Left ventricle myocardium inferior (tissue), 1 donor: ENCODE measurements at regions not wholly inside any gene's neighbourhood (a gene's known extent, or its start where the extent isn't known, plus 50 kb on each side); places are given as distances from the start of the nearest gene placed in this dataset.

Experiments
- DNase-seq: peaks from one replicate; pipeline ENCODE4 v3.0.0-alpha.2; 2020
- H3K27ac ChIP-seq: fragments of 200-600 bp; replicated peaks from 2 replicates; pipeline ENCODE4 v1.8.0; 2021
- H3K27me3 ChIP-seq: fragments of 200-600 bp; 2 replicates; pipeline ENCODE4 v1.8.0; 2021; ENCODE audit warnings: low read depth
- H3K36me3 ChIP-seq: fragments of 200-600 bp; 2 replicates; pipeline ENCODE4 v1.8.0; 2021
- H3K4me1 ChIP-seq: fragments of 200-600 bp; 2 replicates; pipeline ENCODE4 v1.8.0; 2021
- H3K4me3 ChIP-seq: fragments of 200-600 bp; 2 replicates; pipeline ENCODE4 v1.8.0; 2021; ENCODE audit warnings: mild to moderate bottlenecking, moderate library complexity
- H3K9me3 ChIP-seq: fragments of 200-600 bp; replicated peaks from 2 replicates; pipeline ENCODE4 v1.8.0; 2021
- intact Hi-C: fragments of 100-400 bp; cut with micrococcal nuclease; formaldehyde crosslinking; loops from one replicate; pipeline ENCODE4 v1.11.0; 2022
- TF ChIP-seq, protein P1 (sequence below): fragments of 200-600 bp; IDR thresholded peaks from 2 replicates; pipeline ENCODE4 v1.8.0; 2021; ENCODE audit warnings: antibody characterized with exemption, mild to moderate bottlenecking, borderline replicate concordance
- donor health status: DM: no; HTN: yes; CAD: no; lungs with severe emphysema.

DNA sequence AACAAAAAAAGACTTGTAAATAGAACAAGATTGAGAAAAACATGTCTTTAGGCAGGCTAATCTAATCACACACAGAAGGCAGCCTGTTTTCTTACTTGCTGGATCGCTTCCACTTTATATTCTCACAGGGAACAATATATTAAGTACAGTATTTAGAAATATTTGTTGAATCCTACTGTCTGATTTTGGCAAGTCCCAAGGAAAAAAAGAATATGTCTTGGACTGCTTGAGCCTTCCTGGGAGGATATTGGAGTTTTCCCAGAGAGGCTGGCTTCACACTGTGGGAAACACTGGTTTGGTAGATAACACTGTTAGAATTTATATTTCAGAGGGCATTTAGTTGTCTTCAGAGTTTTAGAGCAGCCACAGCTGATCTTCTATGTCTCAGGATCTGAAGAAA lies 229.7 kb downstream of the PRL start:
- Histone ChIP-seq H3K27ac (peak overlapping the region; percentile 62), H3K4me1 (peaks cover 45% of the 10 kb centered on the region), H3K27me3 (no peaks in the 10 kb centered on the region), H3K9me3 (no peaks in the 10 kb centered on the region), H3K4me3 (no peak overlapping the region), H3K36me3 (no peaks in the 10 kb centered on the region)
- TF ChIP-seq, protein P1, sequence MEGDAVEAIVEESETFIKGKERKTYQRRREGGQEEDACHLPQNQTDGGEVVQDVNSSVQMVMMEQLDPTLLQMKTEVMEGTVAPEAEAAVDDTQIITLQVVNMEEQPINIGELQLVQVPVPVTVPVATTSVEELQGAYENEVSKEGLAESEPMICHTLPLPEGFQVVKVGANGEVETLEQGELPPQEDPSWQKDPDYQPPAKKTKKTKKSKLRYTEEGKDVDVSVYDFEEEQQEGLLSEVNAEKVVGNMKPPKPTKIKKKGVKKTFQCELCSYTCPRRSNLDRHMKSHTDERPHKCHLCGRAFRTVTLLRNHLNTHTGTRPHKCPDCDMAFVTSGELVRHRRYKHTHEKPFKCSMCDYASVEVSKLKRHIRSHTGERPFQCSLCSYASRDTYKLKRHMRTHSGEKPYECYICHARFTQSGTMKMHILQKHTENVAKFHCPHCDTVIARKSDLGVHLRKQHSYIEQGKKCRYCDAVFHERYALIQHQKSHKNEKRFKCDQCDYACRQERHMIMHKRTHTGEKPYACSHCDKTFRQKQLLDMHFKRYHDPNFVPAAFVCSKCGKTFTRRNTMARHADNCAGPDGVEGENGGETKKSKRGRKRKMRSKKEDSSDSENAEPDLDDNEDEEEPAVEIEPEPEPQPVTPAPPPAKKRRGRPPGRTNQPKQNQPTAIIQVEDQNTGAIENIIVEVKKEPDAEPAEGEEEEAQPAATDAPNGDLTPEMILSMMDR: no peak
- no peak for DNase-seq
- intact Hi-C loops: no loop called here

DNA sequence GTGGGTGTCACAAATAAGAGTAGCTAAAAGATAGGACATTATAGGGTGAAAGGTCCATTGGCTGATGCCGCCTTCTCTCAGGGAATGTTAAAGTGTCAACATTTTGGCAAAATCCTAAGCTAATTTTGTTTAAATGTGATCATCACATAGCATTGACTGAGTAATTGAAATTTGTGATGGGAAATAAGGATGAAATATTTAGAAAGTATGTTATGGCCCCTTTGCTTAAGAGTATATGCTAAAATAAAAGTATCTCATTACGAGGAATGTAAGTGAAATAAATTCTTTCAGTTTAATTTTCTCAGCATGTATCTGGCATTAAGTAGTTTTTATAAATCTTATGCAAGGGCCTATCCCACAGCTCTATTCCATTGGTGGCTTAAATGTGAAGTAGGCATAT lies 229.2 kb downstream of the PRL start:
- H3K36me3 ChIP-seq: no peaks in the 10 kb centered on the region
- H3K4me3 ChIP-seq: no peak overlapping the region
- DNase-seq: no peak
- no peaks in the 10 kb centered on the region for H3K27me3 ChIP-seq
- H3K27ac ChIP-seq: peak overlapping the region; percentile 62
- peaks cover 51% of the 10 kb centered on the region for H3K4me1 ChIP-seq
- TF ChIP-seq, protein P1: no peak
- H3K9me3 ChIP-seq: no peaks in the 10 kb centered on the region
- intact Hi-C loops: no loop called here

DNA sequence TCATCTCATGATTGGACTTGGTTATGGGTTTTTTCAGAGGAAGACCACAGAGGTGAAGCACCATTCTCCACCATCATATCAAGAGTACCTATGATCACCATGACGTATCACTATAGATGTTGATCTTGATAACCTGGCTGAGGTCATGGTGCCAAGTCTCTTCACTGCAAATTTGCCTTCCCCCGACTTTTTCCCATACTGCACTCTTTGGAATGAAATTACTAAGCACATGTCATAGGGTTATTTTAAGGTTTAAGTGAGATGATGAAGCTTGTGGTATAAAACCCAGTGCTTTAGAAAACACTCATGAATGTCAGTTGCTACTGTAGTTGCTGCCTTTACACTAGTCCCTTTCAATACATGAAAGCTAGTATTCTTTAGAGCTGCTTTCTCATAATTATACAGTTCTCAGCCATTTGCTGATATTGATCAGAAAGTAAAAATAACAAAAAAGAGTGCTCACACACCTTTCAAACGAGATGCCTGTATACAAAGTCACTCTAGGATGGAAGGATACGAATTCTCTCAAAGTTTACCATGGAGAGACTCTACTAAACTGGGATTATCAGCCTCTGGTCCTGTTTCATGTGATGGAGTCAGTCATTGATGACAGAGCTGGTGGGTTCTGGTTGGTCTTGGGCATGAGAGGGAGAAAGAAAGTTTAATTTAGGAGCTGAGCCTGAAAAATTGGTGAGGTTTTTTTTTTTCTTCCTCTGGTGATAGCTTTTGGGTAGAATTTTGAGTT lies 228.1 kb downstream of the PRL start:
- Histone ChIP-seq H3K4me3 (no peak overlapping the region), H3K27ac (no peak overlapping the region), H3K4me1 (peaks cover 49% of the 10 kb centered on the region), H3K27me3 (no peaks in the 10 kb centered on the region), H3K9me3 (no peaks in the 10 kb centered on the region), H3K36me3 (no peaks in the 10 kb centered on the region)
- TF ChIP-seq, protein P1: no peak
- intact Hi-C loops: no loop called here
- no peak for DNase-seq

DNA sequence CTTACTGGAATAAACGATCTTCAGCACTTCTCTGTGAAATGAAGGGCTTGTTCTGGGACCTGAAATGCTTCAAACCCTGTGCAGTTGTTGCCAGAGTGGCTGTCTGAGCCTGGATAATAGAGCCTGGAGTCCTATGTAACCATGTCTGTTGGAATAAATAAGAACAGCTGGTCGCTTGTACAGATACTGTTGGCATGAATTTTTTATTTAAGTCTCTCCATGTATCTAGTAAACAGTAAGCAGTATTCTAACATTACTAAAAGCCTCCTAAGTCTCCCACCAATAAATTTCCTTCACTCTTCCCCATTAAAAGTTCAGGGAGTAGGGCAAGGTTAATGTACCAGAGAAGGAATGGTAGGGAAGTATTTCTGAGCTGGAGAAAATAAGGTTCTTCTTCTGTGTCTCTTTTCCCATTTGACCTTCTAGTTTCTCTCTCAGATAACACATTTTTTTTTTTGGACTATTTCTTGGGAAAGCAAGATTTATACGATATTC lies 227.5 kb downstream of the PRL start:
- no peaks in the 10 kb centered on the region for H3K36me3 ChIP-seq
- no peak overlapping the region for H3K4me3 ChIP-seq
- peaks cover 49% of the 10 kb centered on the region for H3K4me1 ChIP-seq
- no peak overlapping the region for H3K27ac ChIP-seq
- TF ChIP-seq, protein P1: no peak
- H3K9me3 ChIP-seq: no peaks in the 10 kb centered on the region
- H3K27me3 ChIP-seq: no peaks in the 10 kb centered on the region
- intact Hi-C loops: no loop called here
- no peak for DNase-seq

DNA sequence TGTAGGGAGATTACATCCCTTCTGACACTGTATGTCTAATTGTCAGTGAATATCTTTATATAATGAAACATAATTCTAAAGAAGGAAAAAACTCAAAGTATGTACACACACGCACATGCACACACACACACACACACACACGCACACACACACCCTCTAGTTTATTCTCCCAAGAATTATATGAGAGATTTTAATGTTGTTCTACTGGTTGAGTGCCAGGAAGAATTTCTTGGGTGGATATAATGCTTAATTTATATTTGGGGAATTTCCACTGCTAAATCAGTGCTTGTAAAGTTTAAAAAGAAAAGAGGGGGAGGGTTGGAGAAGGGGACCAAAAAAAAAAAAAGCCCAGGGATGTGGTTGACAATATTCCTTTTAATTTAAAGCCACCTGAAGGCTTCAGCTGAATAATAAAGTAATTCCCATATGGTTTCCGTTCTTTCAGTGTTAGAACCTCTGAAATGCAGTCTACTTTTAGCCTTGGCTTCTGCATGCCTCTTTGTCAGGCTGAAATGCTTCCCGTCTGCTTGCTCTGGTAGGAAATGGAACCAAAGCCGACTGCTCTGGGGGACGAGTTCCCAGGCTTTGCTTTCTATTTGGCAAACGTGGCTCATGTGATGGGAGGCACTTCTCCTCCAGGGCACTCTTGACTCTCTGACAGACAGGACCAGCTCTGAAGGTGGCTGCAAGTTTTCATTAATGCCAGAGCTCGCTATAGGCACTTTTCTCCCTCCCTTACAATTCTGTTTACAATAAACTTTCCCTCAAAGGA lies 225.4 kb downstream of the PRL start:
- H3K4me1 ChIP-seq: peaks cover 46% of the 10 kb centered on the region

More for the DNA sequence above, 225.4 kb downstream of the PRL start:
- peak; percentile 25 for DNase-seq
- TF ChIP-seq, protein P1: no peak
- intact Hi-C loops: no loop called here
- no peaks in the 10 kb centered on the region for H3K9me3 ChIP-seq
- H3K27me3 ChIP-seq: no peaks in the 10 kb centered on the region
- H3K4me3 ChIP-seq: peak overlapping the region; percentile 39
- H3K27ac ChIP-seq: peak overlapping the region; percentile 68
- no peaks in the 10 kb centered on the region for H3K36me3 ChIP-seq
